Prostate gland (tissue), 2 donors: ENCODE measurements at regions not wholly inside any gene's neighbourhood (a gene's known extent, or its start where the extent isn't known, plus 50 kb on each side); places are given as distances from the start of the nearest gene placed in this dataset.

ENCODE experiments used
- DNase-seq: peaks from one replicate; pipeline ENCODE4 v3.0.0-alpha.2; 2019; ENCODE audit warnings: low spot score
- H3K27ac ChIP-seq, 2 donors: fragments of 200-600 bp; sonication (generic); 2 replicates each; pipeline ENCODE4 v1.5.1; 2017 to 2019
- H3K27me3 ChIP-seq: fragments of 200-600 bp; sonication (generic); replicated peaks from 2 replicates; pipeline ENCODE4 v1.5.1; 2019; ENCODE audit not compliant: insufficient read depth
- H3K36me3 ChIP-seq, 2 donors: fragments of 200-600 bp; sonication (generic); 1 replicate in 1 of 2; 2 replicates in 1 of 2; pipeline versions ENCODE4 v1.5.1 to v1.8.1; 2017 to 2019
- H3K4me1 ChIP-seq: fragments of 200-600 bp; sonication (generic); replicated peaks from 2 replicates; pipeline ENCODE4 v1.5.1; 2019
- H3K4me3 ChIP-seq, 2 donors: fragments of 200-600 bp; sonication (generic); 2 replicates each; pipeline ENCODE4 v1.5.1; 2017 to 2019
- H3K9me3 ChIP-seq: fragments of 200-600 bp; sonication (generic); 2 replicates; pipeline ENCODE4 v1.5.1; 2017
- CTCF ChIP-seq, 4 experiments: fragments of 200-600 bp in 2 of 4; fragments of 450-650 bp in 2 of 4; sonication (generic) in 2 of 4; IDR thresholded peaks; 1 replicate in 3 of 4; 2 replicates in 1 of 4; pipeline ENCODE4 v1.5.1; 2016 to 2019; ENCODE audit warnings: antibody characterized with exemption in 4 of 4, mild to moderate bottlenecking in 2 of 4, moderate library complexity in 2 of 4
- POLR2A ChIP-seq: fragments of 450-650 bp; IDR thresholded peaks from one replicate; pipeline ENCODE4 v1.6.1; 2016; ENCODE audit warnings: antibody characterized with exemption, mild to moderate bottlenecking
- POLR2AphosphoS5 ChIP-seq: sonication (generic); formaldehyde crosslinking; IDR thresholded peaks from one replicate; pipeline ENCODE4 v1.6.1; 2017; ENCODE audit warnings: antibody characterized with exemption
- WGBS: methylation state at CpG from one replicate; pipeline ENCODE4 v1.1.5; 2018; 5-methylcytosine and 5-hydroxymethylcytosine counted together
- intact Hi-C: fragments of 100-400 bp; cut with DNase I; formaldehyde crosslinking; loops from one replicate; pipeline ENCODE4 v1.14.2; 2022

- DNase-seq, result no peak
- H3K27ac ChIP-seq, result no peak overlapping the region
- H3K4me1 ChIP-seq, result no peaks in the 10 kb centered on the region
- TF ChIP-seq POLR2AphosphoS5 (no peak), POLR2A (no peak), CTCF (IDR thresholded peaks at IDR 0.05) (no peak)
- no peak overlapping the region for H3K4me3 ChIP-seq
- H3K36me3 ChIP-seq, result no peaks in the 10 kb centered on the region
- no peaks in the 10 kb centered on the region for H3K27me3 ChIP-seq
- H3K9me3 ChIP-seq, result no peaks in the 10 kb centered on the region
- intact Hi-C loops, result no loop called here
- 48% methylated on average over 5 of the region's 5 CpGs for WGBS
These were observed 283.3 kb downstream of the DUSP10 start for GRCh38 chr1:221458447-221459156.

GRCh38 chr1:221459558-221459957 lies 282.3 kb downstream of the DUSP10 start:
- DNase-seq, result no peak
- Histone ChIP-seq H3K36me3 (no peaks in the 10 kb centered on the region), H3K4me3 (no peak overlapping the region), H3K27me3 (no peaks in the 10 kb centered on the region), H3K4me1 (no peaks in the 10 kb centered on the region), H3K9me3 (no peaks in the 10 kb centered on the region), H3K27ac (no peak overlapping the region)
- TF ChIP-seq CTCF (IDR thresholded peaks at IDR 0.05) (no peak), POLR2A (no peak), POLR2AphosphoS5 (no peak)
- intact Hi-C loops, result no loop called here
- WGBS, result 75% methylated on average over 1 of the region's 1 CpG

GRCh38 chr1:221462345-221462744 lies 279.5 kb downstream of the DUSP10 start:
- TF ChIP-seq POLR2AphosphoS5 (no peak), CTCF (IDR thresholded peaks at IDR 0.05) (no peak)
- WGBS, result 29% methylated on average over 1 of the region's 1 CpG
- H3K27me3 ChIP-seq, result no peaks in the 10 kb centered on the region
- no peak overlapping the region for H3K27ac ChIP-seq
- no peak for DNase-seq
- no peaks in the 10 kb centered on the region for H3K9me3 ChIP-seq
- H3K4me3 ChIP-seq, result no peak overlapping the region
- no peaks in the 10 kb centered on the region for H3K36me3 ChIP-seq
- no peaks in the 10 kb centered on the region for H3K4me1 ChIP-seq
- intact Hi-C loops, result no loop called here

GRCh38 chr1:221468546-221468945 lies 273.3 kb downstream of the DUSP10 start:
- no peak overlapping the region for H3K4me3 ChIP-seq
- TF ChIP-seq POLR2A (no peak), POLR2AphosphoS5 (no peak), CTCF (IDR thresholded peaks at IDR 0.05) (no peak)
- no peak overlapping the region for H3K27ac ChIP-seq
- no peaks in the 10 kb centered on the region for H3K36me3 ChIP-seq
- intact Hi-C loops, result no loop called here
- no peaks in the 10 kb centered on the region for H3K27me3 ChIP-seq
- no peaks in the 10 kb centered on the region for H3K4me1 ChIP-seq
- H3K9me3 ChIP-seq, result no peaks in the 10 kb centered on the region
- 90% methylated on average over 6 of the region's 6 CpGs for WGBS
- DNase-seq, result no peak

- no peak for TF ChIP-seq CTCF (IDR thresholded peaks at IDR 0.05)
- TF ChIP-seq POLR2A, result no peak
- Histone ChIP-seq H3K36me3 (no peaks in the 10 kb centered on the region), H3K27me3 (no peaks in the 10 kb centered on the region), H3K4me1 (no peaks in the 10 kb centered on the region), H3K4me3 (no peak overlapping the region), H3K9me3 (no peaks in the 10 kb centered on the region), H3K27ac (no peak overlapping the region)
- no peak for DNase-seq
- intact Hi-C loops, result no loop called here
- WGBS, result 84% methylated on average over 3 of the region's 3 CpGs
These were observed 272.4 kb downstream of the DUSP10 start for GRCh38 chr1:221469476-221469875.
